Ovary (tissue), 3 donors: ENCODE measurements at regions not wholly inside any gene's neighbourhood (a gene's known extent, or its start where the extent isn't known, plus 50 kb on each side); places are given as distances from the start of the nearest gene placed in this dataset.

Source experiments
- POLR2A ChIP-seq: fragments of 450-650 bp; IDR thresholded peaks from one replicate; pipeline ENCODE4 v1.6.1; 2017; ENCODE audit warnings: antibody characterized with exemption, mild to moderate bottlenecking, moderate library complexity
- TF ChIP-seq, protein P1 (sequence below), 3 donors: fragments of 450-650 bp in 2 of 3; fragments of 200-600 bp in 1 of 3; IDR thresholded peaks; one replicate each; pipeline versions ENCODE4 v1.5.1 to v1.8.0; 2016 to 2022; ENCODE audit warnings: antibody characterized with exemption in 3 of 3, mild to moderate bottlenecking in 1 of 3
- donor health status: DM: no; HTN: no; CAD: no.

GRCh38 chr20:57773059-57773815, 63.4 kb upstream of the PMEPA1 start:
- TF ChIP-seq, protein P1, sequence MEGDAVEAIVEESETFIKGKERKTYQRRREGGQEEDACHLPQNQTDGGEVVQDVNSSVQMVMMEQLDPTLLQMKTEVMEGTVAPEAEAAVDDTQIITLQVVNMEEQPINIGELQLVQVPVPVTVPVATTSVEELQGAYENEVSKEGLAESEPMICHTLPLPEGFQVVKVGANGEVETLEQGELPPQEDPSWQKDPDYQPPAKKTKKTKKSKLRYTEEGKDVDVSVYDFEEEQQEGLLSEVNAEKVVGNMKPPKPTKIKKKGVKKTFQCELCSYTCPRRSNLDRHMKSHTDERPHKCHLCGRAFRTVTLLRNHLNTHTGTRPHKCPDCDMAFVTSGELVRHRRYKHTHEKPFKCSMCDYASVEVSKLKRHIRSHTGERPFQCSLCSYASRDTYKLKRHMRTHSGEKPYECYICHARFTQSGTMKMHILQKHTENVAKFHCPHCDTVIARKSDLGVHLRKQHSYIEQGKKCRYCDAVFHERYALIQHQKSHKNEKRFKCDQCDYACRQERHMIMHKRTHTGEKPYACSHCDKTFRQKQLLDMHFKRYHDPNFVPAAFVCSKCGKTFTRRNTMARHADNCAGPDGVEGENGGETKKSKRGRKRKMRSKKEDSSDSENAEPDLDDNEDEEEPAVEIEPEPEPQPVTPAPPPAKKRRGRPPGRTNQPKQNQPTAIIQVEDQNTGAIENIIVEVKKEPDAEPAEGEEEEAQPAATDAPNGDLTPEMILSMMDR (IDR thresholded peaks at IDR 0.05): no peak
- TF ChIP-seq POLR2A: no peak
